T1000 (cell line): ENCODE measurements at regions not wholly inside any gene's neighbourhood (a gene's known extent, or its start where the extent isn't known, plus 50 kb on each side); places are given as distances from the start of the nearest gene placed in this dataset.
"Not testable (repeated sequence)": the region's sequence is repeated elsewhere in the genome, so short reads cannot be mapped to it uniquely, and the experiment has no call there.

Experiments used
- DNase-seq: peaks from one replicate; lab custom pipeline; 2025; ENCODE audit warnings: mixed read lengths; lab: John Stamatoyannopoulos, UW

- DNase-seq: no peak
Measured at GRCh38 chr6:3921663-3922062, 72.5 kb downstream of the FAM50B start.

- DNase-seq: not testable (repeated sequence)
Measured at GRCh38 chr6:3922619-3923018, 73.4 kb downstream of the FAM50B start.

- DNase-seq: not testable (repeated sequence)
Measured at GRCh38 chr6:3925223-3926149, 76.3 kb downstream of the FAM50B start.

GRCh38 chr6:3926150-3926482 is 76.9 kb downstream of the FAM50B start:
- DNase-seq: no peak

GRCh38 chr6:3928111-3928510 is 78.9 kb downstream of the FAM50B start:
- DNase-seq: no peak

GRCh38 chr6:3929281-3929798 is 80.2 kb downstream of the FAM50B start:
- DNase-seq: no peak

- no peak for DNase-seq
Measured at GRCh38 chr6:3937438-3937837, 88.3 kb downstream of the FAM50B start.

- DNase-seq: no peak
Measured at GRCh38 chr6:3938715-3939367, 89.7 kb downstream of the FAM50B start.

GRCh38 chr6:3939368-3939958 is 90.3 kb downstream of the FAM50B start:
- no peak for DNase-seq

- no peak for DNase-seq
Measured at GRCh38 chr6:3939964-3940363, 90.8 kb downstream of the FAM50B start.

- no peak for DNase-seq
Measured at GRCh38 chr6:3940703-3941102, 91.5 kb downstream of the FAM50B start.

GRCh38 chr6:3943331-3943765 is 94.2 kb downstream of the FAM50B start:
- DNase-seq: no peak

- DNase-seq: no peak
Measured at GRCh38 chr6:3944246-3944645, 95.1 kb downstream of the FAM50B start.

GRCh38 chr6:3946778-3947177 is 97.6 kb downstream of the FAM50B start:
- DNase-seq: no peak

- DNase-seq: no peak
Measured at GRCh38 chr6:3948866-3949265, 99.7 kb downstream of the FAM50B start.

- no peak for DNase-seq
Measured at GRCh38 chr6:3949521-3949920, 100.3 kb downstream of the FAM50B start.

GRCh38 chr6:3956054-3956453 is 106.9 kb downstream of the FAM50B start:
- no peak for DNase-seq

- no peak for DNase-seq
Measured at GRCh38 chr6:3957321-3957720, 108.1 kb downstream of the FAM50B start.

- no peak for DNase-seq
Measured at GRCh38 chr6:3958255-3958654, 109.1 kb downstream of the FAM50B start.

- DNase-seq: no peak
Measured at GRCh38 chr6:3959385-3959784, 110.2 kb downstream of the FAM50B start.

- DNase-seq: no peak
Measured at GRCh38 chr6:3960754-3961361, 111.7 kb downstream of the FAM50B start.

- no peak for DNase-seq
Measured at GRCh38 chr6:3961581-3962215, 112.5 kb downstream of the FAM50B start.
